ENCODE measurements at regions not wholly inside any gene's neighbourhood (a gene's known extent, or its start where the extent isn't known, plus 50 kb on each side); places are given as distances from the start of the nearest gene placed in this dataset.
"Not testable (repeated sequence)": the region's sequence is repeated elsewhere in the genome, so short reads cannot be mapped to it uniquely, and the experiment has no call there.

- Histone ChIP-seq H3K4me2 (ENCODE audit: control insufficient read depth, extremely low read depth, insufficient read depth, low read depth, low read length) (no peak overlapping the region), H3K9me1 (ENCODE audit: control insufficient read depth, extremely low read depth, insufficient read depth, low read length) (no peaks in the 10 kb centered on the region), H3K9me3 (ENCODE audit: control insufficient read depth, low read depth, low read length) (no peaks in the 10 kb centered on the region), H3K27me3 (ENCODE audit: control insufficient read depth, extremely low read depth, insufficient read depth, low read length) (no peaks in the 10 kb centered on the region), H3K4me1 (ENCODE audit: control insufficient read depth, extremely low read depth, insufficient read depth, low read length) (no peaks in the 10 kb centered on the region), H3K27ac (ENCODE audit: control insufficient read depth, insufficient read depth, low read length) (no peak overlapping the region), H3K4me3 (ENCODE audit: control insufficient read depth in 2 of 3, extremely low read depth in 1 of 3, insufficient read depth in 2 of 3, low read depth in 1 of 3, low read length in 3 of 3) (no peak overlapping the region), H4K20me1 (ENCODE audit: control insufficient read depth, extremely low read depth, insufficient read depth, low read length) (no peaks in the 10 kb centered on the region), H3K79me2 (ENCODE audit: control insufficient read depth, insufficient read depth, low read length) (no peaks in the 10 kb centered on the region), H3K36me3 (ENCODE audit: control insufficient read depth in 2 of 2, extremely low read depth in 1 of 2, insufficient read depth in 2 of 2, low read length in 2 of 2) (no peaks in the 10 kb centered on the region), H2AFZ (ENCODE audit: control insufficient read depth, low read length) (no peak overlapping the region), H3K9ac (ENCODE audit: control insufficient read depth, extremely low read depth, insufficient read depth, low read length) (no peak overlapping the region)
- TF ChIP-seq CTCF (optimal IDR thresholded peaks at IDR 0.05 in 1 of 3, IDR thresholded peaks at IDR 0.05 in 1 of 3, conservative IDR thresholded peaks at IDR 0.05 in 1 of 3; ENCODE audit: extremely low read depth in 1 of 3, insufficient read depth in 2 of 3, low read length in 3 of 3) (no peak), EZH2 (IDR thresholded peaks at IDR 0.05; ENCODE audit: low read length) (no peak)
- FAIRE-seq, result no peak
- dilution Hi-C loops (cut with MboI; ENCODE audit: extremely low pct_ligation_motif_present, low sequenced_read_pairs), result no loop called here
- no peak for DNase-seq (ENCODE audit: low read depth, low spot score)
These were observed 52.2 kb downstream of the BEX3 start for GRCh38 chrX:103428525-103428924.

- H3K4me3 ChIP-seq (ENCODE audit: control insufficient read depth in 2 of 3, extremely low read depth in 1 of 3, insufficient read depth in 2 of 3, low read depth in 1 of 3, low read length in 3 of 3); H3K9me1 ChIP-seq (ENCODE audit: control insufficient read depth, extremely low read depth, insufficient read depth, low read length); H2AFZ ChIP-seq (ENCODE audit: control insufficient read depth, low read length); dilution Hi-C loops (cut with MboI; ENCODE audit: extremely low pct_ligation_motif_present, low sequenced_read_pairs); H3K9me3 ChIP-seq (ENCODE audit: control insufficient read depth, low read depth, low read length); H3K27ac ChIP-seq (ENCODE audit: control insufficient read depth, insufficient read depth, low read length); DNase-seq (ENCODE audit: low read depth, low spot score); H3K9ac ChIP-seq (ENCODE audit: control insufficient read depth, extremely low read depth, insufficient read depth, low read length); FAIRE-seq; H3K4me1 ChIP-seq (ENCODE audit: control insufficient read depth, extremely low read depth, insufficient read depth, low read length); H3K36me3 ChIP-seq (ENCODE audit: control insufficient read depth in 2 of 2, extremely low read depth in 1 of 2, insufficient read depth in 2 of 2, low read length in 2 of 2); H3K4me2 ChIP-seq (ENCODE audit: control insufficient read depth, extremely low read depth, insufficient read depth, low read depth, low read length); H3K79me2 ChIP-seq (ENCODE audit: control insufficient read depth, insufficient read depth, low read length); H4K20me1 ChIP-seq (ENCODE audit: control insufficient read depth, extremely low read depth, insufficient read depth, low read length); H3K27me3 ChIP-seq (ENCODE audit: control insufficient read depth, extremely low read depth, insufficient read depth, low read length): not testable (repeated sequence)
These were observed 52.7 kb downstream of the BEX3 start for GRCh38 chrX:103429026-103429425.

GRCh38 chrX:103431316-103431715 is 55.0 kb downstream of the BEX3 start:
- H3K9ac ChIP-seq (ENCODE audit: control insufficient read depth, extremely low read depth, insufficient read depth, low read length), result no peak overlapping the region
- H3K4me2 ChIP-seq (ENCODE audit: control insufficient read depth, extremely low read depth, insufficient read depth, low read depth, low read length), result no peak overlapping the region
- H3K9me1 ChIP-seq (ENCODE audit: control insufficient read depth, extremely low read depth, insufficient read depth, low read length), result no peaks in the 10 kb centered on the region
- no peaks in the 10 kb centered on the region for H3K4me1 ChIP-seq (ENCODE audit: control insufficient read depth, extremely low read depth, insufficient read depth, low read length)
- no peaks in the 10 kb centered on the region for H4K20me1 ChIP-seq (ENCODE audit: control insufficient read depth, extremely low read depth, insufficient read depth, low read length)
- DNase-seq (ENCODE audit: low read depth, low spot score), result no peak
- H3K27ac ChIP-seq (ENCODE audit: control insufficient read depth, insufficient read depth, low read length), result no peak overlapping the region
- H3K4me3 ChIP-seq (ENCODE audit: control insufficient read depth in 2 of 3, extremely low read depth in 1 of 3, insufficient read depth in 2 of 3, low read depth in 1 of 3, low read length in 3 of 3), result no peak overlapping the region
- H2AFZ ChIP-seq (ENCODE audit: control insufficient read depth, low read length), result no peak overlapping the region
- no peak for FAIRE-seq
- TF ChIP-seq CTCF (optimal IDR thresholded peaks at IDR 0.05 in 1 of 3, IDR thresholded peaks at IDR 0.05 in 1 of 3, conservative IDR thresholded peaks at IDR 0.05 in 1 of 3; ENCODE audit: extremely low read depth in 1 of 3, insufficient read depth in 2 of 3, low read length in 3 of 3), result no peak
- no peak for TF ChIP-seq EZH2 (IDR thresholded peaks at IDR 0.05; ENCODE audit: low read length)
- H3K36me3 ChIP-seq (ENCODE audit: control insufficient read depth in 2 of 2, extremely low read depth in 1 of 2, insufficient read depth in 2 of 2, low read length in 2 of 2), result no peaks in the 10 kb centered on the region
- H3K27me3 ChIP-seq (ENCODE audit: control insufficient read depth, extremely low read depth, insufficient read depth, low read length), result no peaks in the 10 kb centered on the region
- no peaks in the 10 kb centered on the region for H3K79me2 ChIP-seq (ENCODE audit: control insufficient read depth, insufficient read depth, low read length)
- dilution Hi-C loops (cut with MboI; ENCODE audit: extremely low pct_ligation_motif_present, low sequenced_read_pairs), result no loop called here
- no peaks in the 10 kb centered on the region for H3K9me3 ChIP-seq (ENCODE audit: control insufficient read depth, low read depth, low read length)

GRCh38 chrX:103432841-103433240 is 56.5 kb downstream of the BEX3 start:
- H3K79me2 ChIP-seq (ENCODE audit: control insufficient read depth, insufficient read depth, low read length); H3K9ac ChIP-seq (ENCODE audit: control insufficient read depth, extremely low read depth, insufficient read depth, low read length); DNase-seq (ENCODE audit: low read depth, low spot score); dilution Hi-C loops (cut with MboI; ENCODE audit: extremely low pct_ligation_motif_present, low sequenced_read_pairs); H3K9me1 ChIP-seq (ENCODE audit: control insufficient read depth, extremely low read depth, insufficient read depth, low read length); H2AFZ ChIP-seq (ENCODE audit: control insufficient read depth, low read length); FAIRE-seq; H3K4me1 ChIP-seq (ENCODE audit: control insufficient read depth, extremely low read depth, insufficient read depth, low read length); H3K4me2 ChIP-seq (ENCODE audit: control insufficient read depth, extremely low read depth, insufficient read depth, low read depth, low read length); H3K9me3 ChIP-seq (ENCODE audit: control insufficient read depth, low read depth, low read length); H3K36me3 ChIP-seq (ENCODE audit: control insufficient read depth in 2 of 2, extremely low read depth in 1 of 2, insufficient read depth in 2 of 2, low read length in 2 of 2); H3K27ac ChIP-seq (ENCODE audit: control insufficient read depth, insufficient read depth, low read length); H4K20me1 ChIP-seq (ENCODE audit: control insufficient read depth, extremely low read depth, insufficient read depth, low read length); H3K4me3 ChIP-seq (ENCODE audit: control insufficient read depth in 2 of 3, extremely low read depth in 1 of 3, insufficient read depth in 2 of 3, low read depth in 1 of 3, low read length in 3 of 3); H3K27me3 ChIP-seq (ENCODE audit: control insufficient read depth, extremely low read depth, insufficient read depth, low read length): not testable (repeated sequence)
